Fibroblast of pulmonary artery (primary cell): ENCODE measurements at regions not wholly inside any gene's neighbourhood (a gene's known extent, or its start where the extent isn't known, plus 50 kb on each side); places are given as distances from the start of the nearest gene placed in this dataset.

Source experiments
- DNase-seq: peaks from one replicate; pipeline ENCODE4 v3.0.0-alpha.2; 2010; ENCODE audit warnings: low read depth
- H3K4me3 ChIP-seq: replicated peaks from 2 replicates; pipeline ENCODE4 v1.5.1; 2011; ENCODE audit warnings: low read depth, mild to moderate bottlenecking, control low read depth, low read length, moderate library complexity
- CTCF ChIP-seq: IDR thresholded peaks from 2 replicates; pipeline ENCODE4 v1.5.1; 2011; ENCODE audit warnings: mild to moderate bottlenecking, control low read depth, low read length, inconsistent platforms; ENCODE audit errors: missing control alignments

DNA sequence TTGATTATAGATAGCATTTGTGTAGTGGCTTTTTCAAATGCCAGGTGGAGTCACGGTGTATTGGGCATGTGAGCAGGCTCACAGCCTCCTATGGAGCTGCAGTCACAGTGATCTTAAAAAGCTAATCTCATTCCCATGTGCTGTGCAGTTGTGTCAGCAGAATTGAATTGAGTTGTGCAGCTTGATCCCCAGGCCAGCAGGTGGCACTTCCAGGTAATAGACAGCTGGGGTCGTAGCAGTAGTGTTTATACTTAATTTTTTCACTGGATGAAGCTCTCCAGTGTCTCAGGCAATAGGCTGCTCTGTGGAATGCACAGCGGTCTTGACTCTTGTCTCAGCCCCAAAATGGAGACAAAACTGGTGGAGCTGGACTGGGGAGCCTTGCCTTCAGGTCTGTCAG is 1028.1 kb downstream of the SH3BGRL start:
- TF ChIP-seq CTCF = no peak
- H3K4me3 ChIP-seq = no peak overlapping the region
- no peak for DNase-seq

DNA sequence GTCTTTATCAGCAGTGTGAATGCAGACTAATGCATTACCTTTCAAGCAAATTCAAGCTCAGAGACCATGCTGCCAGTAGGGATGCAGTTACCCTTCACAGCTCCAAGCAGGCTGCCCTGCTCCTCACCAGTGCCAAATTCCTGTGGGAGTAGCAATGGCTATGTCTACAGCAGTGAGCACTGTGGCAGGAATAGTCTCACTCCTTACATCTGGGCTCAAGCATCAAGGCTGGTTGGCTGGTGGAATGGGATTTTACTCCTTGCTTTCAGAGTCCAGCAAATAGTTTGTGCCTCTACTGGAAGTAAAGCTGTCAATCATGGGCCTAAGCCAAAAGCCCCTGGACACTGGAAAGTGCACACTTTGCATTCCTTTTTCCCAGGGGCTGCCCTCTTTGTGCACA is 1030.8 kb downstream of the SH3BGRL start:
- DNase-seq = no peak
- no peak overlapping the region for H3K4me3 ChIP-seq
- TF ChIP-seq CTCF = no peak

- TF ChIP-seq CTCF = no peak
- DNase-seq = no peak
- H3K4me3 ChIP-seq = no peak overlapping the region
Measured at GRCh38 chrX:82237328-82237727, 1035.4 kb downstream of the SH3BGRL start.
